HEK293 (cell line): ENCODE measurements at regions not wholly inside any gene's neighbourhood (a gene's known extent, or its start where the extent isn't known, plus 50 kb on each side); places are given as distances from the start of the nearest gene placed in this dataset.

ENCODE experiments used
- GLI4 ChIP-seq: fragments of 450-650 bp; formaldehyde crosslinking; IDR thresholded peaks from 2 replicates; pipeline ENCODE4 v1.5.1; 2016; ENCODE audit warnings: missing biosample characterization, missing genetic modification characterization
- ZNF133 ChIP-seq: fragments of 450-650 bp; formaldehyde crosslinking; IDR thresholded peaks from 2 replicates; pipeline ENCODE4 v1.5.1; 2016; ENCODE audit warnings: missing biosample characterization, missing genetic modification characterization
- ZNF747 ChIP-seq: fragments of 450-650 bp; formaldehyde crosslinking; IDR thresholded peaks from 2 replicates; pipeline ENCODE4 v1.5.1; 2016; ENCODE audit warnings: missing biosample characterization, missing genetic modification characterization

GRCh38 chr12:46439793-46440511 is 67.4 kb upstream of the SLC38A2 start:
- TF ChIP-seq ZNF133 (no peak), GLI4 (tag by site-specific recombination) (no peak), ZNF747 (tag by site-specific recombination) (no peak)
